ENCODE measurements at regions not wholly inside any gene's neighbourhood (a gene's known extent, or its start where the extent isn't known, plus 50 kb on each side); places are given as distances from the start of the nearest gene placed in this dataset.

DNA sequence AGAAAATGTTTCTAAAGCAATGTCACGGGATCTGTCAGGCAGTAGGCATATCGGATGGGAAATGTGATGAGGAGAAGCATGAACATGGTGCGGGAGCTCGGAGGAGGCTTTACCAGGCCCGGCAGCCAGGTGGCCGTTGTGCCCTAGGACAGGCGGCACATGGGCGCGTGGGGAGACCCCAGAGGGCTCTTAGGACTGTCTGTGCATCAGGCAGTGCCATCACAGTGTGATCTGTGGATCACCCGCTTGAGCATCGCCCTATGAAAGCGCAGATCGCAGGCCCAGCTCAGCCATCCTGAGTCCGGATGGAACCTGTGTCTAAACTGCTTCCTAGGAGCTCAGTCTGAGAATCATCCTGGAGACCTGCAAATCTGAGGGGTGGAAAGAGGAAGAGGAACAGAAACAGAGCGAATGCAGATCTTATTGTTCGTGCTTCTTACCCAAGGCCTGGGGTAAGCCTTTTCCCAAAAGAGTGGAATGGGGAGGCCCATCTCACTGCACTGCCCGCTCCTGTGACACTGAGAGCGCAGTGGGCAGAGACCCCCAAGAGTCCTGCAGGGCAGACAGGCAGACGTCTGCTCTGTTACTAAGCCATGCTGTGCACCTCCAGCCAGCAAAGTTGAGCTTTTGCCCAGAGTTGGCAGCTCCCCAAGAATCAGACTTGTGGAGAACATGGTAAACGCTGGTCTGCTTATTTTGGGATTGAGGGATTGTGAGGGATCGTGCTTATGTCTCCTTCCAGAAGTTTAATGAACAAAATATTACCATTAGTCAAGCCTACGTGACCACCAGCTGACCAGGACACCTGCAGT, 251.0 kb downstream of the RHOU start:
- H3K27me3 ChIP-seq (ENCODE audit: insufficient read depth in 3 of 3, low read length in 2 of 3), result no peaks in the 10 kb centered on the region
- H3K27ac ChIP-seq, result no peak overlapping the region
- peaks cover 20% of the 10 kb centered on the region for H3K4me1 ChIP-seq
- TF ChIP-seq, protein P1, sequence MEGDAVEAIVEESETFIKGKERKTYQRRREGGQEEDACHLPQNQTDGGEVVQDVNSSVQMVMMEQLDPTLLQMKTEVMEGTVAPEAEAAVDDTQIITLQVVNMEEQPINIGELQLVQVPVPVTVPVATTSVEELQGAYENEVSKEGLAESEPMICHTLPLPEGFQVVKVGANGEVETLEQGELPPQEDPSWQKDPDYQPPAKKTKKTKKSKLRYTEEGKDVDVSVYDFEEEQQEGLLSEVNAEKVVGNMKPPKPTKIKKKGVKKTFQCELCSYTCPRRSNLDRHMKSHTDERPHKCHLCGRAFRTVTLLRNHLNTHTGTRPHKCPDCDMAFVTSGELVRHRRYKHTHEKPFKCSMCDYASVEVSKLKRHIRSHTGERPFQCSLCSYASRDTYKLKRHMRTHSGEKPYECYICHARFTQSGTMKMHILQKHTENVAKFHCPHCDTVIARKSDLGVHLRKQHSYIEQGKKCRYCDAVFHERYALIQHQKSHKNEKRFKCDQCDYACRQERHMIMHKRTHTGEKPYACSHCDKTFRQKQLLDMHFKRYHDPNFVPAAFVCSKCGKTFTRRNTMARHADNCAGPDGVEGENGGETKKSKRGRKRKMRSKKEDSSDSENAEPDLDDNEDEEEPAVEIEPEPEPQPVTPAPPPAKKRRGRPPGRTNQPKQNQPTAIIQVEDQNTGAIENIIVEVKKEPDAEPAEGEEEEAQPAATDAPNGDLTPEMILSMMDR (IDR thresholded peaks at IDR 0.05), result no peak
- 64 to 67% (median 64%) methylated on average over 22 of the region's 22 CpGs for WGBS, 3 donors
- H3K36me3 ChIP-seq (ENCODE audit: insufficient read depth in 1 of 2, low read depth in 1 of 2), result no peaks in the 10 kb centered on the region
- DNase-seq (peak; percentile 42 to 79), ATAC-seq (peak in 3 of 4 donors; percentile 26 to 52 (median 50))
- no peak overlapping the region for H3K4me3 ChIP-seq
- H3K9me3 ChIP-seq, result no peaks in the 10 kb centered on the region
- intact Hi-C loops (cut with DNase I), result no loop called here

DNA sequence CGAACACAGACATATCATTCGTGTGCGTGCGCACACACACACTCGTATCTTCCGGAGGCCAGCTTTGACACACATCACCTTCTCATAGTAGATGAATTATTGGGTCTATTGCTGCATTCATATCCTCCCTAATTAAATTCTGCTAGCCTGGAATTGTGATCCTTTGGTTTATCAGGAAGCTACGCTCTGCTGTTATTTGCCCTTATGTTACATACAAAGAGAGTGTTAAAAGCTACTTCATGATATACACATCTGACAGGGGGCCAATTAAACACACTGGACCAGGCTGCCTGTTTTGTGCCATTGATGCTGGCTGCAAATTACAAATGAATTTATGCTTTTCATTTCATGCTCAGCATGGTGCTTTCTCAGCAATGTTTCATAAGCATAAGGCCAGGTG, 252.0 kb downstream of the RHOU start:
- Histone ChIP-seq H3K9me3 (no peaks in the 10 kb centered on the region), H3K4me3 (no peak overlapping the region), H3K27me3 (ENCODE audit: insufficient read depth in 3 of 3, low read length in 2 of 3) (no peaks in the 10 kb centered on the region), H3K4me1 (peaks cover 20% of the 10 kb centered on the region), H3K36me3 (ENCODE audit: insufficient read depth in 1 of 2, low read depth in 1 of 2) (no peaks in the 10 kb centered on the region), H3K27ac (no peak overlapping the region)
- TF ChIP-seq, protein P1 (IDR thresholded peaks at IDR 0.05), result no peak
- no peak for ATAC-seq
- WGBS, 3 donors, result 80 to 89% (median 81%) methylated on average over 7 of the region's 7 CpGs
- DNase-seq, result no peak
- intact Hi-C loops (cut with DNase I), result no loop called here

DNA sequence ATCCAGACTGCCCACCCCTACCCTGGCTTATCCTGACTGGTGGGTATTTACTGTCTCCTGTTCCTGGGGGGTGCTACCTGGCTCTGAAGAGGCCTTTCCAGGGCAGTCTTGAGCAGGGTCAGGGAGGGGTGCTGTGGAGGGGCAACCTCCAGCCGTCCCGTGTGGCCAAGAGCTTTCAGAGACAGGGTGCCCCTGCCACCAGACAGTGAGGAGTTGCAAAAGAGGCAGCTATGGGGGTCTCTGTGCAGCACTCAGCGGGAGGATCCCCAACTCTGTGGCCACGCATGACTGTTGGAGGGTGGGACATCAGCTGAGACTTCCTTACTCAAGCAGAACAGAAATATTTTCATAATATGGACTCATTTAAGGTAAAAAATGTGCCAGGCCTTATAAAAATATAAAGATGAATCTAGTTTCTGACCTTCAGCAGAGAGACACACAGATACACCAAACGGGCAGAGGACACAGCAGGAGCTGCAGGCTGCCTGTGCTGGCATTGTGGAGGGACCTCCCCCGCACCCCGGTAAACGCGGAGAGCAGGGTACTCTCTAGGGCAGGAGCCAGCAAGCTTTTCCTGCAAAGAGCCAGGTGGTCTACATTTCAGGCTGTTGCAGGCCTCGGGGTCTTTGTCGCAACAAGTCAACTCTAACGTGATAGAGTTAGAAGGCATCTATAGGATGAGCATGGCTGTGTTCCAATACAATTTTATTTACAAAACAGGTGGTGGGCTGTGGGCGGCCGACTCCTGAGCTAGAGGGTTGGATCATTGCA, 252.6 kb downstream of the RHOU start:
- peaks cover 20% of the 10 kb centered on the region for H3K4me1 ChIP-seq
- H3K27me3 ChIP-seq (ENCODE audit: insufficient read depth in 3 of 3, low read length in 2 of 3), result no peaks in the 10 kb centered on the region
- 67 to 71% (median 71%) methylated on average over 14 of the region's 14 CpGs for WGBS, 3 donors
- no peaks in the 10 kb centered on the region for H3K9me3 ChIP-seq
- intact Hi-C loops (cut with DNase I), result no loop called here
- no peak overlapping the region for H3K27ac ChIP-seq
- ATAC-seq (no peak), DNase-seq (no peak)
- TF ChIP-seq, protein P1 (IDR thresholded peaks at IDR 0.05), result no peak
- no peaks in the 10 kb centered on the region for H3K36me3 ChIP-seq (ENCODE audit: insufficient read depth in 1 of 2, low read depth in 1 of 2)
- no peak overlapping the region for H3K4me3 ChIP-seq

DNA sequence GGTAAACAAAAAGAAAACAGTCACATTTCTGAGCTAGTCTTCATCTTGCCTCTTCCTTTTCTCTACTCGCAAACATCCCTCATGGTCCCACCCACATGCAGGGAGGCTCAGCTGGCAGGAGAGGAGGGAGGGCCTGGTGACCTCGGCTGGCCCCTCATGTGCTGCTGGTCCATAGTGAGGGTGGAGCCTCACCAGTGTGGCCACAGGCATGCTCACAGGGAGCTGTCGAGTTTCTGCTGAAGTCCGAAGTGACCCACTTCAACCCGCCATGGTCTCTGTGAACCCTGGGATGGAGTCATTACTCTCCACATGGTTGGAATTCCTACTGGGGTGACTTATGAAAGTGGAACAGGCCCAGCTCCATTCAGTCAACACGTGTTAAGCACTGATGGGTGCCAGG, 253.4 kb downstream of the RHOU start:
- Histone ChIP-seq H3K4me1 (peaks cover 20% of the 10 kb centered on the region), H3K27me3 (ENCODE audit: insufficient read depth in 3 of 3, low read length in 2 of 3) (no peaks in the 10 kb centered on the region), H3K9me3 (no peaks in the 10 kb centered on the region), H3K36me3 (ENCODE audit: insufficient read depth in 1 of 2, low read depth in 1 of 2) (no peaks in the 10 kb centered on the region), H3K4me3 (no peak overlapping the region), H3K27ac (no peak overlapping the region)
- WGBS, 3 donors, result 48 to 57% (median 51%) methylated on average over 6 of the region's 6 CpGs
- intact Hi-C loops (cut with DNase I), result no loop called here
- DNase-seq (peak; percentile 20 to 62), ATAC-seq (peak; percentile 33 to 69 (median 50))
- TF ChIP-seq, protein P1 (IDR thresholded peaks at IDR 0.05), result no peak

Data from psoas muscle (tissue), 7 donors.